Rectal smooth muscle tissue (tissue), 1 donor: ENCODE measurements at regions not wholly inside any gene's neighbourhood (a gene's known extent, or its start where the extent isn't known, plus 50 kb on each side); places are given as distances from the start of the nearest gene placed in this dataset.
"Not testable (repeated sequence)": the region's sequence is repeated elsewhere in the genome, so short reads cannot be mapped to it uniquely, and the experiment has no call there.

Experiments used
- H3K27ac ChIP-seq: one replicate; pipeline ENCODE4 v1.7.0; 2013; ENCODE audit warnings: low read depth, low read length, inconsistent platforms
- H3K27me3 ChIP-seq: one replicate; pipeline ENCODE4 v1.7.0; 2013; ENCODE audit warnings: low read length; ENCODE audit not compliant: control insufficient read depth, insufficient read depth
- H3K36me3 ChIP-seq: one replicate; pipeline ENCODE4 v1.7.0; 2013; ENCODE audit warnings: low read length; ENCODE audit not compliant: control insufficient read depth, insufficient read depth
- H3K4me1 ChIP-seq: one replicate; pipeline ENCODE4 v1.7.0; 2013; ENCODE audit warnings: low read length; ENCODE audit not compliant: control insufficient read depth, insufficient read depth
- H3K4me3 ChIP-seq: one replicate; pipeline ENCODE4 v1.7.0; 2013; ENCODE audit warnings: low read length
- H3K9ac ChIP-seq: one replicate; pipeline ENCODE4 v1.7.0; 2013; ENCODE audit warnings: low read length

- Histone ChIP-seq H3K27me3 (no peaks in the 10 kb centered on the region), H3K9ac (no peak overlapping the region), H3K4me1 (no peaks in the 10 kb centered on the region), H3K4me3 (no peak overlapping the region), H3K27ac (no peak overlapping the region), H3K36me3 (no peaks in the 10 kb centered on the region)
Observed at GRCh38 chr16:5234295-5235050, 136.9 kb upstream of the EEF2KMT start.

GRCh38 chr16:5231246-5231759, 133.7 kb upstream of the EEF2KMT start:
- H3K9ac ChIP-seq, result no peak overlapping the region
- no peaks in the 10 kb centered on the region for H3K36me3 ChIP-seq
- peaks cover 3% of the 10 kb centered on the region for H3K27me3 ChIP-seq
- H3K27ac ChIP-seq, result no peak overlapping the region
- no peaks in the 10 kb centered on the region for H3K4me1 ChIP-seq
- H3K4me3 ChIP-seq, result no peak overlapping the region

- Histone ChIP-seq H3K4me1 (no peaks in the 10 kb centered on the region), H3K27me3 (peaks cover 3% of the 10 kb centered on the region), H3K9ac (no peak overlapping the region), H3K27ac (no peak overlapping the region), H3K4me3 (no peak overlapping the region), H3K36me3 (no peaks in the 10 kb centered on the region)
Observed at GRCh38 chr16:5228369-5228768, 130.8 kb upstream of the EEF2KMT start.

- H3K36me3 ChIP-seq, result no peaks in the 10 kb centered on the region
- H3K27me3 ChIP-seq, result peaks cover 3% of the 10 kb centered on the region
- H3K4me1 ChIP-seq, result no peaks in the 10 kb centered on the region
- no peak overlapping the region for H3K4me3 ChIP-seq
- no peak overlapping the region for H3K27ac ChIP-seq
- no peak overlapping the region for H3K9ac ChIP-seq
Observed at GRCh38 chr16:5225931-5226655, 128.5 kb upstream of the EEF2KMT start.

GRCh38 chr16:5222761-5223160, 125.2 kb upstream of the EEF2KMT start:
- Histone ChIP-seq H3K27me3 (peaks cover 3% of the 10 kb centered on the region), H3K36me3 (no peaks in the 10 kb centered on the region)

GRCh38 chr16:5221831-5222230, 124.2 kb upstream of the EEF2KMT start:
- H3K36me3 ChIP-seq, H3K27ac ChIP-seq, H3K4me3 ChIP-seq, H3K27me3 ChIP-seq, H3K4me1 ChIP-seq, H3K9ac ChIP-seq: not testable (repeated sequence)

More at GRCh38 chr16:5222761-5223160, 125.2 kb upstream of the EEF2KMT start:
- no peaks in the 10 kb centered on the region for H3K4me1 ChIP-seq
- H3K9ac ChIP-seq, result no peak overlapping the region
- no peak overlapping the region for H3K4me3 ChIP-seq
- no peak overlapping the region for H3K27ac ChIP-seq

- no peaks in the 10 kb centered on the region for H3K36me3 ChIP-seq
- H3K9ac ChIP-seq, result no peak overlapping the region
- no peak overlapping the region for H3K27ac ChIP-seq
- no peaks in the 10 kb centered on the region for H3K27me3 ChIP-seq
- H3K4me1 ChIP-seq, result no peaks in the 10 kb centered on the region
- H3K4me3 ChIP-seq, result no peak overlapping the region
Observed at GRCh38 chr16:5220705-5221104, 123.1 kb upstream of the EEF2KMT start.

GRCh38 chr16:5216441-5217080, 119.0 kb upstream of the EEF2KMT start:
- Histone ChIP-seq H3K4me3 (no peak overlapping the region), H3K27ac (no peak overlapping the region), H3K27me3 (no peaks in the 10 kb centered on the region), H3K36me3 (no peaks in the 10 kb centered on the region), H3K9ac (no peak overlapping the region), H3K4me1 (no peaks in the 10 kb centered on the region)

GRCh38 chr16:5215901-5216300, 118.3 kb upstream of the EEF2KMT start:
- H3K27ac ChIP-seq, result no peak overlapping the region
- H3K27me3 ChIP-seq, result no peaks in the 10 kb centered on the region

GRCh38 chr16:5214466-5214865, 116.9 kb upstream of the EEF2KMT start:
- H3K4me3 ChIP-seq, result no peak overlapping the region
- no peaks in the 10 kb centered on the region for H3K36me3 ChIP-seq
- H3K9ac ChIP-seq, result no peak overlapping the region
- H3K27ac ChIP-seq, result no peak overlapping the region
- no peaks in the 10 kb centered on the region for H3K27me3 ChIP-seq
- no peaks in the 10 kb centered on the region for H3K4me1 ChIP-seq

More at GRCh38 chr16:5215901-5216300, 118.3 kb upstream of the EEF2KMT start:
- H3K4me1 ChIP-seq, result no peaks in the 10 kb centered on the region
- no peak overlapping the region for H3K4me3 ChIP-seq
- no peak overlapping the region for H3K9ac ChIP-seq
- no peaks in the 10 kb centered on the region for H3K36me3 ChIP-seq

- H3K27ac ChIP-seq, H3K4me1 ChIP-seq, H3K9ac ChIP-seq, H3K27me3 ChIP-seq, H3K36me3 ChIP-seq, H3K4me3 ChIP-seq: not testable (repeated sequence)
Observed at GRCh38 chr16:5212501-5212900, 114.9 kb upstream of the EEF2KMT start.

GRCh38 chr16:5207862-5208498, 110.4 kb upstream of the EEF2KMT start:
- not testable (repeated sequence) for H3K27me3 ChIP-seq, H3K9ac ChIP-seq, H3K36me3 ChIP-seq, H3K27ac ChIP-seq, H3K4me1 ChIP-seq, H3K4me3 ChIP-seq
